Body of pancreas (tissue), 4 donors: ENCODE measurements at regions not wholly inside any gene's neighbourhood (a gene's known extent, or its start where the extent isn't known, plus 50 kb on each side); places are given as distances from the start of the nearest gene placed in this dataset.
A peak's percentile ranks its signal among the peaks of the same experiment; 100 is the strongest.

Source experiments
- ATAC-seq: fragments of 150-250 bp; one replicate; pipeline ENCODE4 v1.9.1; 2016
- DNase-seq, 4 donors: peaks; one replicate each; pipeline ENCODE4 v3.0.0-alpha.2; 2019
- H3K27ac ChIP-seq, 4 donors: fragments of 200-600 bp; sonication (generic); 1 replicate in 3 of 4; 2 replicates in 1 of 4; pipeline versions ENCODE4 v1.5.1 to v1.6.1; 2016 to 2019; ENCODE audit warnings: mild to moderate bottlenecking in 1 of 4, mixed read lengths in 1 of 4, moderate library complexity in 1 of 4
- H3K27me3 ChIP-seq, 2 donors: fragments of 200-600 bp; sonication (generic); one replicate each; pipeline ENCODE4 v1.6.0; 2016; ENCODE audit warnings: mild to moderate bottlenecking in 1 of 2
- H3K36me3 ChIP-seq, 2 donors: fragments of 200-600 bp; sonication (generic); replicated peaks in 1 of 2; 2 replicates each; pipeline ENCODE4 v1.5.1; 2016; ENCODE audit warnings: low read depth in 2 of 2; ENCODE audit not compliant: insufficient read depth in 1 of 2
- H3K4me1 ChIP-seq: fragments of 200-600 bp; sonication (generic); one replicate; pipeline ENCODE4 v1.6.0; 2016
- H3K4me3 ChIP-seq, 2 donors: fragments of 200-600 bp; sonication (generic); 1 replicate in 1 of 2; 2 replicates in 1 of 2; pipeline ENCODE4 v1.5.1; 2016 to 2019
- H3K9me3 ChIP-seq, 3 donors: fragments of 200-600 bp; sonication (generic); 1 replicate in 2 of 3; 2 replicates in 1 of 3; pipeline ENCODE4 v1.5.1; 2016
- POLR2A ChIP-seq, 3 donors: fragments of 450-650 bp; IDR thresholded peaks; one replicate each; pipeline ENCODE4 v1.6.1; 2016; ENCODE audit warnings: antibody characterized with exemption in 3 of 3, mild to moderate bottlenecking in 2 of 3
- WGBS, 2 donors: methylation state at CpG; one replicate each; pipeline ENCODE4 v1.1.5; 2017; 5-methylcytosine and 5-hydroxymethylcytosine counted together
- intact Hi-C: fragments of 100-400 bp; cut with DNase I; formaldehyde crosslinking; loops from one replicate; pipeline ENCODE4 v1.15.1; 2023
- TF ChIP-seq, protein P1 (sequence below), 7 experiments: fragments of 450-650 bp in 4 of 7; fragments of 200-600 bp in 3 of 7; sonication (generic) in 3 of 7; IDR thresholded peaks; one replicate each; pipeline ENCODE4 v1.5.1; 2016 to 2019; ENCODE audit warnings: antibody characterized with exemption in 7 of 7

DNA sequence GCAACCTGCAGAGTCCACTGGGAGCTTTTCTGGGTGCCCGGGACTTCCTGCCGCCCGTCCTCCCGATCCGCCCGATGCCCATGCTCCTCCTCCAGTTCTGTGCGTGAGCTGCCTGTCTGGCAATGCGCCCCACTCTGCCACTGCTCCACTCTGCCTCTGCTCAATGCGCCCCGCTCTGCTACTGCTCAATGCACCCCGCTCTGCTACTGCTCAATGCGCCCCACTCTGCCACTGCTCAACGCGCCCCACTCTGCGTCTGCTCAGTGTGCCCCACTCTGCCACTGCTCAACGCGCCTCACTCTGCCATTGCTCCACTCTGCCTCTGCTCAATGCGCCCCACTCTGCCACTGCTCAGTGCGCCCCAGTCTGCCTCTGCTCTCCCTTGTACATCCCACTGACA, 436.0 kb downstream of the NR2F1-AS1 start:
- H3K4me3 ChIP-seq = no peak overlapping the region
- H3K27me3 ChIP-seq = no peaks in the 10 kb centered on the region
- no peak for TF ChIP-seq POLR2A (IDR thresholded peaks at IDR 0.05)
- TF ChIP-seq, protein P1, sequence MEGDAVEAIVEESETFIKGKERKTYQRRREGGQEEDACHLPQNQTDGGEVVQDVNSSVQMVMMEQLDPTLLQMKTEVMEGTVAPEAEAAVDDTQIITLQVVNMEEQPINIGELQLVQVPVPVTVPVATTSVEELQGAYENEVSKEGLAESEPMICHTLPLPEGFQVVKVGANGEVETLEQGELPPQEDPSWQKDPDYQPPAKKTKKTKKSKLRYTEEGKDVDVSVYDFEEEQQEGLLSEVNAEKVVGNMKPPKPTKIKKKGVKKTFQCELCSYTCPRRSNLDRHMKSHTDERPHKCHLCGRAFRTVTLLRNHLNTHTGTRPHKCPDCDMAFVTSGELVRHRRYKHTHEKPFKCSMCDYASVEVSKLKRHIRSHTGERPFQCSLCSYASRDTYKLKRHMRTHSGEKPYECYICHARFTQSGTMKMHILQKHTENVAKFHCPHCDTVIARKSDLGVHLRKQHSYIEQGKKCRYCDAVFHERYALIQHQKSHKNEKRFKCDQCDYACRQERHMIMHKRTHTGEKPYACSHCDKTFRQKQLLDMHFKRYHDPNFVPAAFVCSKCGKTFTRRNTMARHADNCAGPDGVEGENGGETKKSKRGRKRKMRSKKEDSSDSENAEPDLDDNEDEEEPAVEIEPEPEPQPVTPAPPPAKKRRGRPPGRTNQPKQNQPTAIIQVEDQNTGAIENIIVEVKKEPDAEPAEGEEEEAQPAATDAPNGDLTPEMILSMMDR (IDR thresholded peaks at IDR 0.05) = no peak
- no peaks in the 10 kb centered on the region for H3K4me1 ChIP-seq
- H3K9me3 ChIP-seq = no peaks in the 10 kb centered on the region
- no peaks in the 10 kb centered on the region for H3K36me3 ChIP-seq
- ATAC-seq = no peak
- intact Hi-C loops = no loop called here
- 87 to 95% methylated on average over 19 of the region's 19 CpGs for WGBS, 2 donors
- DNase-seq = no peak
- no peak overlapping the region for H3K27ac ChIP-seq

DNA sequence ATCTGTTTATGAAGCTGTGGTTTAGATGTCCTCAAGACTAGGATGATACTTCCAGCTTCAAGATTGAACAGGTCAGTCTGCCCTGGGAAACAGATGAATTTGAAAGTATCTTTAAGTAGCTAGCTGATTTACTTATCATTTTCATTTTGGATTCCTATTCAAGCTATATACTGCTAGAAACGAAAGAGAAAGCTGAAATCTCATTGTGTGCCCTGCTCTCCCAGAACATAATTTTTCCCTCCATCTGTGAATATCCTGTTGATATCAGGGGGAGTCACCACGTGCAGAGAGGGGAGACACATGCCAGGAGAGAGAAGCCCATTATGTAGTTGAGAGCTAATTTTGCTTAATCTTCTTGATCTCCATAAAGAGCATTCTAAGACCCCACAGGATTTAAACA, 439.1 kb downstream of the NR2F1-AS1 start:
- no peak for ATAC-seq
- H3K9me3 ChIP-seq = no peaks in the 10 kb centered on the region
- H3K4me1 ChIP-seq = no peaks in the 10 kb centered on the region
- intact Hi-C loops = no loop called here
- H3K36me3 ChIP-seq = no peaks in the 10 kb centered on the region
- TF ChIP-seq, protein P1 (IDR thresholded peaks at IDR 0.05) = no peak
- TF ChIP-seq POLR2A (IDR thresholded peaks at IDR 0.05) = no peak
- DNase-seq = no peak
- no peak overlapping the region for H3K4me3 ChIP-seq
- WGBS, 2 donors = 35 to 54% methylated on average over 2 of the region's 2 CpGs
- H3K27me3 ChIP-seq = no peaks in the 10 kb centered on the region
- H3K27ac ChIP-seq = no peak overlapping the region

DNA sequence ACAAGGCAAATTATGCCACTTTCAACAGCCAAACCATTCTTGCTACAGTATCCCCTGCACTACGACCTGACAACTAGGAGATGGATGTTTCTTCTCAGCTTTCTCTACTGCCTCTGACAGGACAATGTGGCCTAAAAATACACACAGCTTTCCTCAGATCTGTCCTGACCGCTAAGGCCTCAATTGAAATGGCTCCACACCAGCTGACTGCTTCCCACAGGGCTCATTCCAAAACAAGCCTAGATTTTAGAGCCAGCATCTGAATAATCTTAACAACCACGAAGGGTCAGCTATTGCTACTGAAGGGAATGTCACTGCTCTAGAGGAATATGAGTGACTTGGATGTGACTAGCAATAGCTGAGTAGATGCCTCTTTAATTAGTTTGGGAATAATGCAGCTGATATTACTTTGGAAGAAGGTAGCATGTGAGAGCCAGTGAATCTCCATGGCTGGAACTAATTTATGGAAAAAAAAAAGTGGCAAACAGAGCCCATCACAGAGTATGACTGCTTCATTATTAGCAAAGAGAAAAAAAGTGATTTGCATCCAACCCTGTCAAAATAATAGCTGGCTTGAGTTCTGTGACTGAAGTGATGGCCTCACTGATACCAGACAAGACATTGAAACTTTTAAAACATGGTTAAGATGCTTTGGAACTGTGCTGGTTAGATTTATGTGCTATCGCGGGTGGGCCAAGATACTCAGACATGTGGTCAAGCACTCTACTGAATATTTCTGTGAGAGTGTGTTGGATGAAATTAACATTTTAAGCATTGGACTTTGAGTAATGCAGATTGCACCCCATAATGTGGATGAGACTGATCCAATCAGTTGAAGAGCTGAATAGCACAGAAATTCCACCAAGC, 450.2 kb downstream of the NR2F1-AS1 start:
- H3K27ac ChIP-seq = no peak overlapping the region
- no peak overlapping the region for H3K4me3 ChIP-seq
- no peaks in the 10 kb centered on the region for H3K4me1 ChIP-seq
- intact Hi-C loops = no loop called here
- DNase-seq (peak in 1 of 4 donors; percentile 20), ATAC-seq (no peak)
- no peak for TF ChIP-seq POLR2A (IDR thresholded peaks at IDR 0.05)
- TF ChIP-seq, protein P1 (IDR thresholded peaks at IDR 0.05) = no peak
- WGBS, 2 donors = 55 to 63% methylated on average over 5 of the region's 5 CpGs
- H3K9me3 ChIP-seq = no peaks in the 10 kb centered on the region
- no peaks in the 10 kb centered on the region for H3K36me3 ChIP-seq
- no peaks in the 10 kb centered on the region for H3K27me3 ChIP-seq

DNA sequence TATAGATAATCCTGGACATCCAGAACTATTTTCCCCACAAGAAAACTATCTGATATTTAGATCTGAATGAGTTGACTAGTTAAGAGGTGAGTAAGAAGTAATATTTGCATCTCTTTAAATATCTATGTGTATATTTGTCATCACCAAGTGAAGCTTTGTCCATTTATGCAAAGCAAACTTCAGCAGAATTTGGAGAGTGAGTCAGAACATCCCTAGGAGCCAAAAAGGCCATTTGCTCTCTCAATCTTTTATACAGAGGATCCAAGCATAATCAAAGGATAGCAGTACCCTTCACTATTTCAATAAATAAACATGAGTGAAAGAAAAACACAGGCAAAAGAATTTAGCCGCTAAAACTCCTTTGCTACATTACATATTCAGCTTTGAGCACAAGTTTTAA, 454.4 kb downstream of the NR2F1-AS1 start:
- WGBS, 2 donors = 87 to 100% methylated on average over 1 of the region's 1 CpG

More for the DNA sequence above, 454.4 kb downstream of the NR2F1-AS1 start:
- ATAC-seq (no peak), DNase-seq (no peak)
- Histone ChIP-seq H3K27ac (no peak overlapping the region), H3K4me3 (no peak overlapping the region), H3K36me3 (no peaks in the 10 kb centered on the region), H3K27me3 (no peaks in the 10 kb centered on the region), H3K4me1 (no peaks in the 10 kb centered on the region), H3K9me3 (no peaks in the 10 kb centered on the region)
- no peak for TF ChIP-seq POLR2A (IDR thresholded peaks at IDR 0.05)
- TF ChIP-seq, protein P1 (IDR thresholded peaks at IDR 0.05) = no peak
- intact Hi-C loops = no loop called here
